Stimulated activated CD4-positive, alpha-beta T cell treated with anti-CD3 and anti-CD28 coated beads, Interleukin-12 subunit alpha, Interleukin-12 subunit beta, amount 100 ng/mL, for 4 hours (primary cell): ENCODE measurements at regions not wholly inside any gene's neighbourhood (a gene's known extent, or its start where the extent isn't known, plus 50 kb on each side); places are given as distances from the start of the nearest gene placed in this dataset.

ENCODE experiments used
- DNase-seq: peaks from one replicate; pipeline ENCODE4 v3.0.0-alpha.2; 2020

DNA sequence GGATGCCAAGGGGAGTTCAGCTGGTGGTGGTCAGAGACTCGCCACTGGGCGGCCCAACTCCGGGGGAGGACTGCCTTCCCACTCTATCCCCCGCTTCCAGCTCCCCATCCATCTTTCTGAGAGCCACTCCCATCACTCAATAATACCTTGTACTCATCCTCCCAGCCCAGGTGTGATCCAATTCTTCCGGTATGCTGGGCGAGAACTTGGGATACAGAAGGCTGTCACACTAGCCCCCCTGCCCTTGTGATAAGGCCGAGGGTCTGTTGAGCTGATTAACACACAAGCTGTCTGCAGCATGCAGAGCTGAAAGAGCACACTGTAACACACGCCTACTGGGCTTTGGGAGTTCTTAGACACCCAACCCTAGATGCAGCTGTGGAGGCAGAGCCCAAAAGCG is 460.4 kb upstream of the EEF2KMT start:
- DNase-seq, result no peak

DNA sequence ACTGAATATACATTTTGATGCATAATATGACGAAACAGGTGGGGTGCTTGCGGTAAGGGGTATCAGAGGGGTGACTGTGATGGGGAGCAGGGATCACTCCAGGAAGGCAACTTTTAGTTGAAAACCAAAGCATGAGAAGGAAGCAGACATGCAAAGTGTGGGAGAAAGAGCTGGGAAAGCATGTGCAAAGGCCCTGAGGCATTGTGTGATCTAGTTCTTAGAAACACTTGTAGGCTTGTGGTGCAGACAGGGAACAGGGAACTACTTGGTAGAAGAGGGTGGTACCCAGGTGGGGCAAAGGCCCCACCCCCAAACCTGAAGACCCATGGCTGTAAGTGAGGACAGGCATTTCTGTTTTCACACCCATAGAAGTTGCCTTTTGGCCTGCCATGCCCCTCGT is 459.9 kb upstream of the EEF2KMT start:
- no peak for DNase-seq

DNA sequence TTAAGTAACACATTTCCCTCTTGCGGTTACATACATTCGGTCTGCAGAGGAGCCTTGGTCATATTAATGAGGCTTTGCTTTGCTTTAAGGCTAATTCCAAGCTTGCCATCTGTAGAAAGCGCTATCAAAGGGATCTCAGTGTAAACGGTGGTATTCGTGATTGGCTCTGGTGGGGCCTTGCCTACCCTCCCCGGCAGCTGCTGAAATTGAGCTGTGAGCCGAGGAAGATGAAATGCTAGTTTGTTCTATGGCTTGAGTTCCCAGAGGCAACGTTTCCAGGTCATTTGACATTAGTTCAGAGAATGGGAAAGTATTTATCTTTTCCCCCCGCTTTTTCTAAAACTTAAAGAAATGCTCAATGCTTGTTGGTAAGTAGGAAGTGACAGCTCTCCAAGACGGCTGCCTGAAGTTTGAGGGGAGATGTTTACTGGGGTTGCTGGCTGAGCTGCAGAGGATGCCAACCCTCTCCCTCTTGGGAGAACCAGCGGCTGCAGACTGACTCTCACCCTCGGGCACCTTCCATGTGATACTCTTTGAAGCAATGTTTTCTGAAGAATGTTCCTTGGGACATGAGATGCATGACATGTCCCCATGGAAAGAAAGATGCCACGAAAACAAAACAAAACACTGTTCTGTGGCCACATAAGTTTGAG is 458.7 kb upstream of the EEF2KMT start:
- DNase-seq, result no peak

DNA sequence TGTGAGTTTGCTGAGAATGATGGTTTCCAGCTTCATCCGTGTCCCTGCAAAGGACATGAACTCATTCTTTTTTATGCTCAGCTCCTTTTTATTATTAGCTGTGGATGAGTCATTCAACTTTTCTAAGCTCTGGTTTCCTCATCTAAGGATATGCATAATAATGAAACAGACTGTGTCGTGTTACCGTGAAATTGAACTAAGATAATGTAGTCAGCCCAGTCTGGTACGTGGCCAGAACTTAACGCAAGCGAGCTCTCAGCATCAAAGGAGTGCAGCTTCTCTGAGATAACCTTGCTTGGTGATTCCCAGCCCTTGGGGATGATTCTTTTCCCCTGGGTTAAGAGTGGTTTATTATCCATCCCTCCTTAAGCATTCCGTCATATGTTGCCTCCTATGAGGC is 454.3 kb upstream of the EEF2KMT start:
- no peak for DNase-seq

DNA sequence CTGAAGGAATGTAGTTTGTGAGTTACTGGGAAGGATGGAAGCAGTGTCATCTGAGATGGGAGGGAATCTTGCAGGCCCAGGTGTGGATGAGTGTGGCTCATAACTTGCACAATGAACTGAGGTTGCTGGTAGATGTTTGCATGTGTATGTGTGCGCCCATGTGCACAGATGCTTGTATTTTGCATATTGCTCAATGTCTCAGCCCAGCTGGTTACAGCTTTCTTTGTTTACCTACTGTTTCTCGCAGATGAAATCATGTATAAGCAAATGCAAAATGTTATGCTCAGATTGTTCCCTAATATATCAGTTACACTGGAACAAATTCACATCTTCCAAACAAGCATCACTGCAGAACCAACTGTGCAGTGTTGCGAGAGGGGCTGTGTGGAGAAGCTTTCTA is 452.2 kb upstream of the EEF2KMT start:
- no peak for DNase-seq

DNA sequence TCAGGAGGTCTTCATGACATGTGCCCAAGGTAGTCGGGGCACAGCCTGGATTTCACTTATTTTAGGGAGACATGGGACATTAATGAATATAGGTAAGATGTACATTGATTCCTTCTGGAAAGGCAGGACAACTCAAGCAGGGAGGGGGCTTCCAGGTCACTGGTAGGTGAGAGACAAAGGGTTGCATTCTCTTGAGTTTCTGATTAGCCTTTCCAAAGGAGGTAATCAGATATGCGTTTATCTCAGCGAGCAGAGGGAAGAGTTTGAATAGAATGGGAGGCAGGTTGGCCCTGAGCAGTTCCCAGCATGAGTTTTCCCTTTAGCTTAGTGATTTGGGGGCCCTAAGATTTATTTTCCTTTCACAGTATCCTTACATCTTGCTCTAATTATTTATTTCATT is 443.8 kb upstream of the EEF2KMT start:
- no peak for DNase-seq

DNA sequence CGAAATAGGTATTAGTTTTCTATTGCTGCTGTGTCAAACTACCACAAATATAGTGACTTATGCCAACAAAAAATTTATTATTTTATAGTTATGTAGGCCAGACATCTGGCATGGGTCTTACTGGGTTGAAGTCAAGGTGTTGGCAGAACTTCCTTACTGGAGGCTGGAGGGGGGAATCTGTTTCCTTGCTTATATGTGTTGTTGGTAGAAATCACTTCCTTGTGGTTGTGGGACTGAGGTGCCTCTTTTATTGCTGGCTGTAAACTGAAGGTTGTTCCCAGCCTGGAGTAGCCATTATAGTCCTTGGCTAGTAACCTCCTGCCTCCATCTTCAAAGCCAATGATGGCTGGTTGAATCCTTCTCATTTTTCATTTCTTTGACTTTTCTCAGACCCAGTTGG is 439.8 kb upstream of the EEF2KMT start:
- DNase-seq, result no peak

DNA sequence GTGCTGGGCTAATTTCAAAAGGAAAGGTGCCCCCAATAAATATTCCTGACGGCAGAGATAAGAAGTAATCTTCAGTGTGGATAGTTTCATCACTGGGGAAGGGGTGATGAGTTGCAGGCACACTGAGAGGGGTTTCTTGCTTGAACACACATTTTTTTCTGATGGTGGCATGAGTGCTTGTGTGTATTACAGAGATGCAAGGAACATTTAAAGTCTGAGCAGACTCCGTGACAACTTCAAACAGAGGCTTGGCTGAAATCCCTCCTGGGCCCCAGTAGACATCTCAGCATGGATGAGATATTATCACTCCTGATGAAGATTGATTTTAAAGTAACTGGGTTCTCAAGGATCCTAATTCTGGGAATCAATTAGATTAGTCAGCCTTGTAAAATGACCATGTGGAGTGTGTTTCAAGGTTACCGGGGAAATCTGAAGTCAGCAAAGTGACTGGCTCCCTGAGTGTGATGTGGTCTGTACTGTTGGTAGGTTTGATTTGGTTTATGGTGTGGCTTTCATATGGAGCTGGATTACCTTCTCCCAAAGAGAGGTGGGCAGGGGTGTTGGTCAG is 435.8 kb upstream of the EEF2KMT start:
- DNase-seq, result no peak

DNA sequence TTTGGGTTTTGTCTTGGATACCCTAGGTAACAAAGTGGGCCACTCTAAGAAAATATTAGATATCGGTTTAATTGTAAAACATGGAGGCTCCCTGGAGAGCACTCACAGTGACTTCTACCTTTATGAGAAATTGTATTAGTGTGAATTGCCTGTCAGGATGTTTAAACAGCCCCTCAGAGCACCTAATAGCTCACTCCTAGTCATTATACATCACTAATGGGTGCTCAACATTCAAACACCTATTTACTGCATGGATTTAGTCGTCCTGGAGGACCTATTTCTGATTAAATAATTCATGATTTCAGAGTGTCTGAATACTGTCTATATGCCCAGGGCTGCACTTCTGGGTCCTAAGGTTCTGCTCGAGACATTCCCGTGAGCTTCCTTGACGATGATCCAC is 430.2 kb upstream of the EEF2KMT start:
- no peak for DNase-seq

DNA sequence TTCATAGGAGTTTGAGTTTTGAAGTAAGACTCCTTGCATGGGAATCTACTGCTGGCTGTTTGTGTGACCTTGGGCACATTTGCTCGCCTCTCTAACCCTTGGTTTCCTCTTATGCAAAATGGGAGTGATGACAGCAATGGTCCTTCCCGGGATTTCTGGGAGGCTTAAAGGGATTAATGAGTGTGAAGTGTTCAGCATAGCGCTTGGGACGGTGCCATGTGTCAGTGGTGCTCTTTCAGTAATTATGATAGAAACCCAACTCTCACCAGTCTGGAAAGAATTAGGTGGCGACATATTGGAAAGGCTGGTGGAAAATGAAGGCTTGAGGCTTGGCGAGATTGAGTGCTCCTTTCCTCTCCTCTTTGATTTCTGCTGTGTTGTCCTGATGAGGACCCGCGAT is 429.2 kb upstream of the EEF2KMT start:
- no peak for DNase-seq

DNA sequence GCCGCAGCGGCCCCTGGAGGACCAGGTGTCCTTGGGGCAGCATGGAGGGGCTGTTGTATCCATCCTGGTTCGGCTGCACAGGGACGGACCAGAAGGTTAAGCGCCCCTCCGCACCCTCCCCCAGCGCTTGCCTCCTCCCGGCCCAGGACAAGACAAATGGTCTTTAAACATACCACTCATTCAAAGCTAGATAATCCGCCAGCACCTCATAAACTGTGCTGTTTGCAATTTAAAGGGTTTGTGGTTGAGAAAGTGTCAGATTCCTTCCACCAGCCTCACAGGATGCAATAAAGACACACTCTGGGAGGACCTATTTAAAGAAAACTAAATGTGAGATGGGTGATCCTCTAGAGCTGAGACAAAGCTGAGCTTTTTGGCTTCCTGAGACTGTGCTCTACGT is 426.2 kb upstream of the EEF2KMT start:
- DNase-seq, result no peak

DNA sequence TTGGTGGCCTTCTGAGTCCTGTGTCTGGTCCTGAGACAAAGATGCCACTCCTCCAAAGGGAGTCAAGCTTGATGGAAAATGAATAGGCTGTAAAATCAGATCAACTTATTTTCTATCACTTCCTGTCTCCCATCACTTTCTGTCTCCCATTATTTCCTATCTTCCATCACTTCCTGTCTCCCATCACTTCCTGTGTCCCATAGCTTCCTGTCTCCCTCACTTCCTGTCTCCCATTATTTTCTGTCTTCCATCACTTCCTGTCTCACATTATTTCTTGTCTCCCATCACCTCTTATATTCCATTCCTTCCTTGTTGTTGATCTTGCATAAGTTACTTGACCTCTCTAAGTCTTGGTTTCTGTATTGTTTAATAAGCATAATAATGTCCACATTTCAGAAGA is 418.5 kb upstream of the EEF2KMT start:
- no peak for DNase-seq

DNA sequence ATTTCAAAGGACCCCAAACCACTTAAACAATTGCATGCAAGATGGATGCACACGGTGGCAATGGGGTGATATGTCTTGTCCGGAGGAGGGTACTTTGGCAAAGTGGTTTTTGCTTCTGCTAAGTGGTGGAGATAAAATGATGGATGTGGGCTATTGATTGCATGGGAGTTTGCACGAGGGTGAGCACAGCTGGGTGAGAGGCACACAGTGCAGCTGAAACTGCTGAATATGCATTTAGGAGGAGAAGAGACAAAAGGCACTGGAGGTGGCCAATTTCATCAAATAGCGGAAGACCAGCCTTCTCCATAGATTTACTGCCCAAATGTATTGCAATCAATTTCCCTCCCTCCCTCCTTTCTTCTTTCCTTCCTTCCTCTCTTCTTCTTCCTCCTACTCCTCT is 414.4 kb upstream of the EEF2KMT start:
- DNase-seq, result no peak

DNA sequence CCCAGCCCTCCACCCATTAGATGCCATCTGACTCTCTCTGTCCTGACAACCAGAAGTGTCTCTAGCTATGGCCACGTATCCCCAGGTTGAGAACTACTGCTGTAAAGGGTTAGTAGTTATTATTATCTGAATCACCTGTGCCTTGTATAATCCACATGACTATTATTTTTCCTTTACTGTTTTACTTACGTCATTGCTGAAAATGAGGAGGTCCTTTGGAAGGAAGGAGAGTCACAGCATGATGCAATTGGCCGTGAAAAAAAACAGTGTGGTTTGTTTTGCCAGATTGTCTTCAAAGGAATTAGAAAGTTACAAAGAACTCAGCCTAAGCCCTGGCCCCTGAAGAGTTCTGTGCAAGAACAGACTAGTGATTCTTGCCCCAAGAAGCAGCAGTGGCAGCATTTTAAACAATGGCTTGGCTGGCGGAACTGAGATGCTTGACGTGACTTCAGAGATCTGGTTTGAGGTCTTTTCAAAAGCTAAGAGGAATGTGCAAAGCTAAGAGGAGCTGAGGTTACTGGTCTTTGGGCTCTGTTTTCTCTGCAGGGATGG is 413.3 kb upstream of the EEF2KMT start:
- DNase-seq, result no peak

DNA sequence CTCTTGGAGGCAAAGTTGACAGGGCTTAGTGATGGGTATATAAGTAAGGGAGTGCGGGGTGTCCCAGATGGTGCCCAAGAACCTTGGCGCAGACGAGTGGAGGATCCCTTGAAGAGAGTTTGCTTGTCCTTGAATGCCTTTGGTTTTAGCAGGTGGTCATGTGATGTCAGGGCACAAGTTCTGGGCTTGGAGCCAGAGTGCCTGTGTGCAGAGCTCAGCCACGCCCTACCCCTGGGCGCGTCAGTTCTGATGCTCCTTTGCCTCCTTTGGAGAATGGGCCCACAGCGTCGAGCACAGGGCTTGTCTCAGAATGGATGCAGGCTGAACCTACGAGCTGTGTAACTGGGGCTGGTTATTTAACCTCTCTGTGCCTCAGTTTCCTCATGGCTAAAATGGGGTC is 412.2 kb upstream of the EEF2KMT start:
- DNase-seq, result no peak

DNA sequence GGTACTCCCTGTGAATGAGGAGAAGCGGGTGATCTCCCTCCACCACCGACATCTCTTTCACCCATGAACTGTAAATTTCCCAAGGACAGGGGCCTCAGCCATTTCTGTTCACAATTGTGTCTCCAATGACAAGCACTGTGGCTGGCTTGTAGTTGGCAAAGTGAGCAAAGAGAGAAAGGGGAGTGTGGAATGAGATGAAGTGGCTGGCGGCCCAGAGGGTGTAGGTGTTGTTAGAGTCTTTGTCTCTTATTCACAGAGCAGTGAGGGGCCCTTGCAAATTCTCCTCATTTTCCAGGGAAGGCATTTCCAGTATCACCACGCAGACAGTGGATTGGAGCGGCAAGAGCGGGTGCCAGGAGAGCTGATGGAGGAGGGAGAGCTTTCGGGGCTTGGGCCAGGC is 411.7 kb upstream of the EEF2KMT start:
- no peak for DNase-seq

DNA sequence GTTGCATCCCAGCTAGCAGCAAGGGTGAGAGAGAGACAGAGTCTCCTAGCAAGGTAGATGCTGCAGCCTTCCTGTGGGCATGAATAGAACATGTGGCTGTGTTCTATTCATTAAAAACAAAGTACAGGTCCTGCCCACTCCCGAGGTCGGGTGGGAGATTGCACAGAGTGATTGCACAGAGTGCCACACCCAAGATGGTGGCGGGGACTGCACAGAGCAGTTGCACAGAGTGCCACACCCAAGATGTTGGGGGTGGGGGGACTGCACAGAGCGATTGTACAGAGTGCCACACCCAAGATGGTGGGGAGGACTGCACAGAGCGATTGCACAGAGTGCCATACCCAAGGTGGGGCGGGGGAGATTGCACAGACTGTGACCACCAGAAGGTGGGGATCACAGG is 410.8 kb upstream of the EEF2KMT start:
- DNase-seq, result no peak

DNA sequence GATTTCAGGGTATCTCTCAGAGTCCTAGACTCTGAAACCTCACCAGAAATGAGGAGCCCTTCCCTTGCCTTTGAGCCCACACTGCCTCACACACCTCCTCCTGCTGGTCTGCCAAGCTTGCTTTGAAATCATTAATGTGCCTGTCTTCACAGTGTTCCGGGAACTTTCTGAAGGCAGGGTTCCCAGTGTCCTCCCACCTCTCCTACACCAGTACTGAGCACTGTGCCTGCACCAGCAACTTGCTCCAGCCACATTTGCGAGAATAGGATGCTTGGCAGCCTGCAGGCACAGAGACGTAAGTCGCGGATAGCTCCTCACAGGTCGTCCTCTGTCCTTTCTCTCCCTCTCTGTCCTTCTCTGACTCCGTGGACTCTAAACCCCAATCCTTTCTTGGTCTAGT is 408.4 kb upstream of the EEF2KMT start:
- no peak for DNase-seq

DNA sequence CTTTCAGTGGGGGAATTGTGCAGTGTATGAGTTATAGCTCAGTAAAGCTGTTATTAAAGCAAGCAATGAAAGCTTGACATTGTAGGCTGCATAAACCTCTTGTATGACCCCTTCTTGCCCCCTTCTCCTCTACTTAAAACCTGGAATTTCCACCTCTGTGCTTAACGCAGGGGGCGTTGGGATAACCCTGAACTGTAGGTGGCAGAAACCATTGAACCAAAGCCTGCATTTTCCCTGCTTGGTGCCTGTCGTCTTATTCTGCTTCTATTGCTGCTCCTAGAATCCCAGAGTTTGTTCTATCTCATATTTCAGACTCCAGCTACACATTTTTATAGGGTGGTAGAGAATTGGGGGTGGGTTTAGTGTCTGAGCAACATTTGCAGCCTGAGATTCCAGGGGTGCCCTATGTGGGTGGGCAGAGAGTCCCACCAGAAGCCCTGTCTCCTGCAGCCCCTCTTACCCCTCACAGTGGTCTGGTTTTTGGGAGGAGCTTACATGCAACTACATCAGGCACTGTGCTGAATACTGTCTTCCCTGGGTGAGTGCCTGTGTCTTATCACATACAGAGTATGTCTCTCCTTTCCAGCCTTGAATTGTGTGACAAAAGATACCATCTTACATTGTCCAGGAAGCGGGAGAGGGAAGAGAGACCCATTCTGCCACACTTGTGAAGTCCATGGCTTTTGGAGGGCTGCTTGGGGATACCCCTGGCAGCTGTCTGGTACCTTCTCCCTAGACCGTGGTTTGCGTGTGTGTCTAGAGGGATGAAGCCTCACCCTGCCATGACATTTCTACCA is 407.7 kb upstream of the EEF2KMT start:
- DNase-seq, result no peak

DNA sequence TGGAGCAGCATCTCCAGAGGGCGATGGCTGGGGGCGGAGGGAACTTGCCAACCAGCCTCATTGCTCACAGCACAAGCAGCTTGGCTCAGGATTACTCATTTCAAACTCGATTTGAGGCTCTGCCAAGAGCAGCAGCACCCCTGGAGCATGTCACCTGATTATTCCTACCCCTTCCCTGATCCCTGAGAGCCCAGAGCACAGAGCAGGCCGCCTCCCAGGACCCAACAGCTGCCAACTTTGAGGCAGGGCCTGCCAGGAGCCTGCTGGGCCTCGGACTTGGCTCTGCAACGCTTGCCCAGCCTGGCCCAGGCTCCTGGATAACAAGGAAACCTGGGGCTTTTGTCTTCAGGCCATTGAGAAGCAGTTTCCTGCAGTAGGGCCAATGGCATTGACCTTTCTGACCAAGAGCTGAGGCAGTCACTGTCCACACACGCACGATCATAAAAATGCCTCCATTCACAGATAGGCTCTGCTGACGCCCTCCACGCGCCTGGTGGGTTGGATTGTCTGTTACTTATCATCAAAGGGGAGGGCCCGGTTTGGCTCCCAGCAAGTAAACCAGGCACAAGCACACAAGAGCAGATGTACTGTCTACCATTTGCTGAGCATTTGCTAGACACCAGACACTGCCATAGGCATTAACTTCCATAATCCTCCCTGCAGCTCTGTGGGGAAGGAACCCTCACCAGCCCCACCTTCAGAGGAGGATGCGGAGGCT is 406.6 kb upstream of the EEF2KMT start:
- no peak for DNase-seq

DNA sequence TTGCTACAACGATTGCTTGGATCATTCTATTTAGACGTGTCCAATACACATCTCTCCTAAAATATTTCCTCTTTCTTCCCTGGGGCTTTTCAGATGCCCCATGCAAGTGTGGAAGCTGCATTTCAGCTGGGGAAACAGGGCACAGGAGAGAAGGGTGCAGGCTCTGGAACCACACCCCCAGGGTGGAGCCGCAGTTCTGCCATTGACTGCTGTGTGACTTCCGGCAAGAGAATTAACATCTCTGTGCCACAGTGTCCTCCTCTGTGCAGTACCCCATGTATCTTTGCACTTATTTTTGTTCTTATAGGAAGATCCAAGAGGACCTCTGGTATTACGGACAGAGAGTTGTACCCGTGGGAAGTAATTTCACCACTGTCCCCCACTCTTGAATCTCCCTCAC is 405.3 kb upstream of the EEF2KMT start:
- DNase-seq, result no peak

DNA sequence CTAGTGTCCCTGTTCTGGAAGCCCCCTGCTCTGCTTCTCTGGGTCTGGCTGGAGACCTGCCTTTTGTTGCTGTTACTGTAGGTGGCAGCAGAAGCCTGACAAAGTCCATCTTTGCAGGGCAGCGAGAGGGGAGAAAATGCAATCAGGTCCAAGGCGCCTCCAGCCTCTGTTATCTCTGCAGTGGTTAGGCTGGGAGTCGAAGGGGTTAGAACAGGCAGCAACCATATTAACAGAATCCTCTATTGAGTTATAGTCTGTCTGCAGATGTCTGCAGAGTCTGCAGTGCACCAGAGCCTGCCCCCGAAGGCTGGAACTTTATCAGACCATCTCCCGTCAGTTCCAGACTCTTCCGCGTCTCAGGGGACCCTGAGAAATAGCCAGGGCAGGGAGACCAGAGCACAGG is 404.9 kb upstream of the EEF2KMT start:
- DNase-seq, result no peak

DNA sequence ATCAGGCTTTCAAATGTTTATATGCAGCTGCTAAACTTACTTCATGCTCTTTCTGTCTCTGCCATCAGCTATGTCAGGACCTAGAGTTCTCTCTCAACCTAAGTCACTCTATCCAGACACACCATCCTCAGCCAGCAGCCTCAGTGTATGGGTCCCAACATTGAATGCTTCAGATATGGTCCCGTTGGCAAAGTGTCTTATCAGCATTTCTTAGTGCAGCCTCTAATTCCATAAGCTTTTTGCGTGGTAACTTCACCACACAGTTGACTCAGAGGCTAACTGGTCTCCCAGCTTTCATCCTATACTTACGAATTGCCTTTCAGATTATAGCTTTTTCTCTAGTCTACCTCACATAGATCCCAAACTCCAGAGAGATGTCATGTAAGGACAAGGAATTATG is 402.9 kb upstream of the EEF2KMT start:
- DNase-seq, result no peak

DNA sequence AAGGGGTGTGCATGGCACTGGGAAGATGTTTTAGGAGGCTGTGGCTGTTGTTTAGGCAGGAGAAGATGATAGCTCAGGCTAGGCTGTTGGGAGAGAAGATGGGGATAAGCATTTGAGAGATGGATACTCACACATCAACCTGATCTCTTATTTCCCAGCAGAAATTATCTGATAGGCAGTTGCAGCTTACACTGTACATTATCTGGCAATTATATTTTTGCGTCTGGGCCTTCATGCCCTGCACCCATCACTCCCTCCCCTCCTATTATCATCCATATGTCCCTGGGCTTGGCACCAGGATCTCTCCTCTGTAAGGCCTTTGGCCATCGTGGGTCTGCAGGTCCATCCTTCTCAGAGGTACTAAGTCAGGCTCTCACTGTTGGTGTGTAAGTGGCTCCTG is 401.0 kb upstream of the EEF2KMT start:
- no peak for DNase-seq
